NOMO-1 (cell line): ENCODE measurements at regions not wholly inside any gene's neighbourhood (a gene's known extent, or its start where the extent isn't known, plus 50 kb on each side); places are given as distances from the start of the nearest gene placed in this dataset.

ENCODE experiments used
- DNase-seq, 2 experiments: peaks; one replicate each; lab custom pipeline; 2025; ENCODE audit not compliant: unreplicated experiment in 2 of 2; lab: John Stamatoyannopoulos, UW

DNA sequence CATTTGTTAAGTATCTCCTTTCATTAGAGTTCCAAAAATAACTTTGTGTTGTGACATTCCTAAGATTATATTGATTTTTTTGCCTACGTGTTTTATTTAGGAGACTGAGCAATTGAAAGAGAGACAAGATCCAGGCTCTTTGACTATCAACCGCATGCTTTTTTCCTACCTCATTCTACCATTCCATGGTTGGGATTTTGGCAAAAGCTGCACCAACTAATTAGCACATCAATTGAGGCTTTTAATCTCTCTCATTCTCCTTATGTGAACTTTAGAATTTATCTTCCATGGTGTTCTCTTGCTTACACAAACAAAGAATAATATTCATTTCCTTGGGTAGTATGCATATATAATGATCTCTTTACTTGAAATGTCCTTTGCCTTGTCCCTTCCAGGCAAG is 338.7 kb upstream of the SMC2 start:
- no peak for DNase-seq

DNA sequence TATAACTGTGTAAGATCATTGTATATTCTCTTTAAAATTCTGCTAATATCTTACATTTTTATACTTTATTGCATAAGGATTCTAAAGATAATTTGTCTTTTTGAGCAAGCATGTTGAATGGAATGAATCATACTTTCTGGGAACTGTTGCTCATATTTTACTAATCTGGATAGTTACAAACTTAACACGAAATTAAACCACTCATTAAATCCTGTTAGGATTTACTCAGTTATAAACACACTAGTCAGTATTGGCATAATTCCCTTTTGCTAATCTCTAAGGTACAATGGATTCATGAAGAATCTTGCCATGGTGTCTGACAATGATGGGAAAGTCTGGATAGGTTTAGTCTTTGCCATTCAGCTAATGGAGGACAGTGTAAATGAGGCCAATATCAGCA is 338.1 kb upstream of the SMC2 start:
- no peak for DNase-seq

DNA sequence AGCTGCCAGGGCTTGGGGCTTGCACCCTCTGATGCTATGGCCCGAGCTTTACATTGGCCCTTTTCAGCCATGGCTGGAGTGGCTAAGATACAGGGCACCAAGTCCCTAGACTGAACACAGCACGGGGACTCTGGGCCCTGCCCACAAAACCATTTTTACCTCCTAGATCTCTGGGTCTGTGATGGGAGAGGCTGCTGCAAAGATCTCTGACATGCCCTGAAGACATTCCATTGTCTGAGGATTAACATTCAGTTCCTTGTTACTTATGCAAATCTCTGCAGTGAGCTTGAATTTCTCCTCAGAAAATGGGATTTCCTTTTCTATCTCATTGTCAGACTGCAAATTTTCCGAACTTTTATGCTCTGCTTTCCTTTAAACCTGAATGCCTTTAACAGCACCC is 337.0 kb upstream of the SMC2 start:
- no peak for DNase-seq

DNA sequence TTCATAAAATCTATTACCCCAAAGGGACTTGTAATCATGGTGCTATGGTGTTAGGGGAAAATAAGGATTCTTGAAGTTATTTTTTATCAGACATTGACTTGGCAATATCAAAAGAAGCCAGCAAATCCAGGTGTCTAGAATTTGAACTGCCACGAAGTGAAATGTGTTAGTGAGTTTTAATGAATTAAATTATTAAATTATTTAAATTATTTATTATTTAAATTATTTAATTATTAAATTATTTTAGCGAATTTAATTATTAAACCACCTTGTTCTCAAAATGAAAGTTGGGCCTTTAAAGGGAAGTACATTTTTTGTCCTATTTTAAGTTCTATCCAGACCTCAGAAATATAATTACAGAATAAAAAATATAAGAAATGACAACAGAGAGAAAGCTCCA is 332.6 kb upstream of the SMC2 start:
- DNase-seq = no peak

DNA sequence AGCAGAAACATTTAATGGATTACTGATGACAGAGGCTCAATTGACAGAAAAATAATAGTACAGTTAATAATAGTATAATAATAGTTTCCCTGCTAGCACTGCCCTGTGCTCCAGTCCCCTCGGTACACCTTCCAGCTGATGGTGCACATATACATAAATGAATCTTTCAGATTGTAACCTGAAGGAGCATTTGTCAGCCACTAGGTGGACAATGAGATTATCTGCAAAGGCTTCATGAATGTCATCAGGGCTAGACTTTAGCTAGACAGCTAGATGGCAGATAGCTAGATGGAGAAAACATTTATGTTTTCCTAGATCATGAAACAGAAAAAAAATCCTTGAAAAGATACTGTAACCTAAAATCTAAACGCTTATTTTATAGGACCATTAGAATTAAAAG is 304.4 kb upstream of the SMC2 start:
- DNase-seq = peak in 1 of 2 experiments; percentile 18

DNA sequence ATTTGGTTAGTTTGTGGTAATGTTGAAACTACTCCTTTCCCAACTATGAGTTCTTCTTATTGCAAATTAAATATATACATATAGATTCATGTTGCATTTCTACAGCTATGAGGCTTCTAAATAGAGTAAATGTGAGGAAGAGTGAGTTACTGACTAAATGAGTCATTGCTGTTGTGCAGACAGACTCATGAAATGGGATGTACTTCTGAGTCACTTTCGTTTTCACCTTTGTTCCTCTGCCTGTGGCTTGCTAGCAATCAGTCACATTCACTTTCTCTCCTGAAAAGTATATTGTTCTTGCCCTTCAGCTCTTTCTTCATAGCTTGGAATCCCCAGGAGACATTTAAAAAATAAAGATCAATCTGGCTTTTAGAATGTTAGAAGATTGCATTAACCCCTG is 295.5 kb upstream of the SMC2 start:
- peak; percentile 45 to 92 for DNase-seq

DNA sequence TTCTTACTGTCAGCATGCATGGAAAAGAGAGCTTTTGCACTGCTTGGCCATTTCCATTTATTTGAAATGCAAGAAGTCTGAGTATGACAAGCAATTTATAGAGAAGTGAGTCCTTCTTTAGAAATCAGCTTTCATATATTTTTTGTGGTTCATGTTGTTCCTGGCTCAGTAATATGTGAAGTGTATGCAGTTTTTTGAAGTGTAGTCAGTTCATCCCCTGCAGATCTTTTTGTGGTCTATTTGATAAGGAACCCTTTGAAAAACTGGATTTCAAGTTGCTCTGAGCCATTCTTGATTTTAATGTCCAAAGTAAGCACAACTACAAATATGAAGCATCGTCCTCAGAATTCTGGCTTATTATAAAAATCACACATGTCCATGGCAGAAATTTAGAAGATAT is 294.1 kb upstream of the SMC2 start:
- DNase-seq = no peak

DNA sequence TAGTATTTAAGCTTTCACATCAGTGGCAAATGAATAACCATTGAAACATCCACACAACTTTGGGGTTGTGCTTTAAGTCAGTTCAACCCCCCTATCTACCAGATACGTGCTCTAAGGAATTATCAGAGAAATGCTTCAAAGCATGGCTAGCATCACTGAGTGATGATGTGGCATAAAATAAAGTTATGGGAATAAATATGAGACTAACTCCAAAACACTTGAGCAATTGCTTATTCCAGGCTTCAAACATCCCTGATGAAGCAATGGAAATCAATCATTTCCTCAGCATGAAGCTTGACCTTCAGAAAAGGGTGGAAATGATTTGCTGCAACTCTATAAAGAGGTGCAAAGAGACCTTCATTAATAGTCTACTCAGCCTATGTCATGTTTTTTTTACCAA is 292.0 kb upstream of the SMC2 start:
- DNase-seq = no peak

DNA sequence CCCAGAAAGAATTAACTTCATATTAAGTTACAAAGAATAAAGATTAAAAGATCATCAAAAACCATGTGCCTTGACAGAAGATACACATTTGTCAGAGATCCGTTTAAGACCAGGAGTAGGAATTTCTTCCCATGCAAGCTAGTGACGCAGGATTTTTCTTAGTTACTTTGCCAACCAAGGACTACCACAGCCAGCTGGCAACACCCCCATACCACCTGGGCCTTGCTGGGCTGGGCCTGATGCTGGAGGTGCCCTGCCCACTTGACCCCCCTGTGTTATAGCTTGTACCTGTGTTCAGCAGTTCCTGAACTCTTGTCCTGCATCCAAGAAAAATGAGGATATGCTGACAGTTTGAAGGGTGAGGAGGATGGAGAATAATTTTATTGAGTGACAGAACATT is 290.9 kb upstream of the SMC2 start:
- no peak for DNase-seq

DNA sequence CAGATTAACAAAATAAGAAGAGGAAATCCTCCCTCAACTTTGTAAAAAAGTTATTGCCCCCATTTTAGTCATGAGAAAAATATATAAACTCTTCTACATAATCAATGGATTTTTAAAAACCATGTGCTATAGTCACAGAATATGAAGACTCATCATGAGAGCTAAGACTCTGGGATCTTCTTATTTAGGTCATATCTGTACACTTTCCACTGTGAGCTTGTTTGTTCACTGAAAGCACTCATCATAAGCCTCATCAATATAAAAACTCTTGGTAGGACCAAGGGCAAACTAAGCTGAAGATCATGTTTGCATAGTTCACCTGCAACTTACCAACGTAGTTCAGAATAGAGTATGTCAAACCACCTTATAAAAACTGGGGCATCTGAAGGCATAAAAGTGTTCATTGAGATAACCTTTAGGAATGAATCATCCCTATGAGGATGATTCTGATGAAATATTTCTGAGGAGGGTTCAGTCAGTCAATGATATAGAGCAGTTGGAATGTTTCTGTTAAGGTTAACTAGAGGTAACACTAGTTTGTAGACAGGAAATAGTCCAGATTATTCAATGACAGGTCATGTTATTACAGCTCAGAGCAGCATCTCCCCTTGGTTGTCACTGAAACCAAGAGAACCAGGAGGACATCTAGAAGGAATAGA is 289.9 kb upstream of the SMC2 start:
- no peak for DNase-seq

DNA sequence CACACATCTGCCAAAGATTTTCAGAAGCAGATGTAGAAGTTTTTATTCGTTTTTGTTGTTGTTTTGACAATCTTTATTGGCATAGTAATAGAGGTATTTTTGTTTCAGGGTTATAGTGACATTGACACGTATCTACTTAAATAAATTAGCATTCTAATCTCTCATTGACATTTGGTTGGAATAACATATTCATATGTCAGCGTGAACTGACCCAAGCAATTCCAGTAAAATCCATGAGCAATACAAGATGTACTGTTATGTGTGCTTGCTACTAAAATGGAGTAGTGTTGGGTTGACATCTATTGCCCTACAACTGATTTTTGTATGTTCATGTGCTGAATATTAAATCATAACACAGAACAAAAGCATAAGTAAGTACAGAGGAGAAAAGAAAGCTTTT is 284.4 kb upstream of the SMC2 start:
- no peak for DNase-seq

DNA sequence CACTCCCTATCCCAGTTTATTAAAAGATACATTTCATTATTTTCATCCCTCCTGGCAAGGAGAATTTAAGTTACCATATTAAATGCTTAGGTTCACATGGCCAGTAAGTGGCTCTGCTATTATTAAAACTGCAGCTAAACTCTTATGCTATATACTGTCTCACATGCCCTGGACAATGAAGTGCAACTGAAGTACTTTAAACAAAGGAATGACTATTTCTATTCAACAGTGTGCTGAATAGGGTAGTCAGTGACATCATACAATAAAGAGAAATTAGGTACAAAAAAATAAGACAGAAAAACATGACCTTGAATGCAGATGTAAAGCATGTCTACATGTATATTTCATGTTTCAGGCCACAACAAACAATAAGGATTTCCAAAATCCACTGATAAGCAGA is 282.6 kb upstream of the SMC2 start:
- no peak for DNase-seq

DNA sequence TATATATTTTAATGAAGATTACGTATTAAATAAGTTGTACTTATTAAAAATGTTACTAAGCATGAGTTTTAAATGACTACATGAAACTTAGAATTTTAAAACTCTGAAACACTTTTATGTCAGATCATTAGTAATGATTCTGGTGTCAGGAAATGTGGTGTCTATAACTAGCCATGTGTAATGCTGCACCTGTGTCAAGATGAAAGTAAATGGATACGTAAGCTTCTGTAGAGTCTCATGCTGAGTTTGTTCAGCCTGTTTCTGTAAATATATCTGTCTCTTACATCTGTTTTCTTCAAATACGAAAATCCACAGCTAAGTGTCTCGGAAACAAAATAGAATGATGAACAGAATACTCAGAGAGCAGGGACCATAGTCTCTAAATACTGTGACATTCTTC is 278.0 kb upstream of the SMC2 start:
- DNase-seq = no peak

DNA sequence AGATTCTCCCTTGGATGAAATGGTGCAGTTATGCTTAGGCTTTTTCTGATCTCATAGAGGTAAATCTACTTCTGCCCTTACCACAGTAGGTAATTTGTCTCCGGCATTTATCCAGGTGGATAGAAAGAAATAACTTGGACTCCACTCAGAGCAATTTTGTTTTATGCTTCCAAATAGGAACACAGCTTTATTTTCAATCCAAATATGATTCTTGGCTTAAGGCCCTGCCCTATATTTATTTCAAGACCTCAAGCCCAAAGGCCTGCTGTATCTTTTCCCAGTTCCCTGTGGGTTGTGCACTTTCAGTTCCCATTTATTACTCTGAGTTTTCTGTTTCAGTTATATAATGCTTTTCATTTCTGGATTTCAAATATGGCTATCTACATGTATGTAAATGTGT is 274.2 kb upstream of the SMC2 start:
- DNase-seq = peak in 1 of 2 experiments; percentile 1

DNA sequence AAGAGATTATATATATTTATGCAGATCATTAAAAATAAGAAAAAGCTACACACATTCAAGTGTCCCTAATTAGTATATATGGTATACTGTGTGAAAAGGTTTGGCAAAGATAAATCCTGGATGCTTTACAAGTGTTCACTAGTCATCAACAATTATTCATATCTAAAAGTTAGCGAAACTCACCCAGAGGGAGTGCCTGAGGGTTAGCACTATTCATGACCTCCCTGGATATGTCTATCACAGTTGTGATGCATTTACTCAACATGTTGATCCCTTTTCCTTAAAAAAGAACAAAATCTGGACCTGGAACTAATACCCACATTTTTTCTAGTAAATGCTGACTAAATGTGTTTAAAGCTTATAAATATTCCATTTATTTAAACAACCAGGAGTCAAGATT is 273.0 kb upstream of the SMC2 start:
- DNase-seq = no peak

DNA sequence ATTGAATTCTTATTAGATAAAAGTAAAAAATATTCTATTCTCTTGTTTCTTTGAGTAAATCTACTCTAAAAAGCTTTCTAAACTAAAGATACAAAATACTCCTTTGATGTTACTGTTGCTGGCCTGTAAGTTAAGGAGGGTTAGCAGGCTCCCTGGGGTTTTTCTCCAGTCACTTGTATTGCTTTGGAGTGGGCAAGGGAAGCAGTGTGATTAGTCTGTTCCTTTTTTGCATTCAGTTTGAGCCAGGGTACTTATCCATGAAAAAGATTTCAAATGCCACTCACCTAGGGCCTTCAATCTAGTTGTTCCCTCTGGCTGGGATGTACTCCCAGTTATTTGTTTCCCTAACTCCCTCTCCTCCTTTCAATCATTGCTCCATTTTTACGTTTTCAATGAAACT is 256.2 kb upstream of the SMC2 start:
- no peak for DNase-seq

DNA sequence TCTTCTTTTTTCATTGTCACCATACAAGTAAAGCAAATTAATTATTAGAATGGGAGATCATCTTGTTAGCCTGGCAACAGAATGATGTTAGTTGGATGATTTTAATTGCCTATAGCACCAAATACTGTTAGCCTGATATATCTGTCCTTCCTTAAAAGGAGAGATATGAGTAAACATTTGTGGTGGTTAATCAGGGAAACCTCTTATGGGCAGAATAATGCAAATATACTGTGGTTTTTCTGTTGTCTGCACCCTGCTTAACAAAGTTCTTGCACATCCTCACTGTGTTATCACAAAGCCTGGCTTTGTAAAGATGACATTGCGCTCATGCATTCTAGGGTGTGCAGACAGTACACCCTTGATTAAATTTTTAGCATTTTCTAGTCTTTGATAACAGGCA is 254.9 kb upstream of the SMC2 start:
- no peak for DNase-seq

DNA sequence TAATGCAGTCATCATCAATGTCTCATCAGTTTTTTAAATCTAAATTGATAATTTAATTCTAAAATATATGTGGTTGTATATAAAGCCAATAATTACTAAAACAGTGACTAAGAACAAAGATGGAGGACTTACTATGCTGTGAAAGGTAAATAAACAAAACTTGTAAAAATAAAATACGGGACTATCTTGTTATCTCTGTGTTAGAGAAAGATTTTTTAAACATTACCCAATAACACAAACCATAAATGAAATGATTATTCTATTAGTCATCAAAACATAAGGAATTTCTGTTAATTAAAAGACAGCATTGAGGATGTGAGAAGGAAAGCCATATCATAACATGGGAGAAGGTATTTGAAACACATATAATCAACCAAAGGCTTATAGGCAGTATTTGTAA is 226.2 kb upstream of the SMC2 start:
- no peak for DNase-seq

DNA sequence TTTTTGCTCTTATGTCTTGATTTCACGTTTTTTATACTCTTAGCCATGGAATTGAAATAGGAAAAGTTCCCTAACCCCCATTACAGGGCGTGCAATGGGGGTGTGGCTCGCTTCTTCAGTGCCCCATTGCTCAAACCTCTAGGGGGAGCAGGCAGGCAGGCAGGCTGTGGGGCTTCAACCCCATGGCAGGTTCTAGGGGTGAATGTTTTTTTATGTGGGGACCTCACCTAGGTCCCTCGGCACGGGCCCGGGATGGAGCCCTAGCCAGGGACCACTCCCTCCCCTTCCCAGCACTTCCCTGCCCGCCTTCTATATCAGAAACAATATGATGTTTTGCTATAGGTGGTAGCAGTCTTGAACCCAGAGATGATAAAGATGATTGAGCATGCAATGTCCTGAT is 221.3 kb upstream of the SMC2 start:
- no peak for DNase-seq

DNA sequence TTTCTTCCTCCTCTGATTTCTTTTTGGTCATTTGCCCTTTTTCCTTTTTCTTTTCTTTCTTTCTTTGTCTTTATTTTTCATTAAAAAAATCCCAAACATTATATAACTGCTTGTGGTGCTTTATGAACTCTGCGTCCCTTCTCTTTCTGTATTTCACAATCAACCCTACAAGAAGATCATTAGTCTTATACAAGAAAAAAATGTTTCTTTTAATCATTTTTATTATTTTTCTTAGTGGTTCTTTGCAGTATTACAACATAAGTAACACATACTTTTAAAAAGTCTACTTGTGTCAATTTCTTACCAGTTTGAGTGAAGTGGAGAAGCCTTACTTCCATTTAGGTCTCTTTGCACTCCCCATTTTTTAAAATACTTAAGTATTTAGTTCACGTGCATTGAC is 212.7 kb upstream of the SMC2 start:
- DNase-seq = no peak

DNA sequence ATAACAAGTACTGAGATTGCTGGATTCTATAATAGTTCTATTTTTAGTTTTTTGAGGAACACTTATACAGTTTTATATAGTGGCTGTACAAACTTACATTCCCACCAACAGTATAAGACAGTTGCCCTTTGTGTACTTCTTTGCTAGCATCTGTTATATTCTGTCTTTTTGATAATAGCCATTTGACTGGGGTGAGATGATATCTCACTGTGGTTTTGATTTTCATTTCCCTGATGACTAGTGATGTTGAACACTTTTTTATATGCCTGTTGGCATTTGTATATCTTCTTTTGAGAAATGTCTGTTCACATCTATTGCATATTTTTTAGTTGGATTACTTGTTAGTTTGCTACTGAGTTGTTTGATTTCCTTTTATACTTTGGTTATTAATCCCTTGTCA is 204.1 kb upstream of the SMC2 start:
- DNase-seq = no peak

DNA sequence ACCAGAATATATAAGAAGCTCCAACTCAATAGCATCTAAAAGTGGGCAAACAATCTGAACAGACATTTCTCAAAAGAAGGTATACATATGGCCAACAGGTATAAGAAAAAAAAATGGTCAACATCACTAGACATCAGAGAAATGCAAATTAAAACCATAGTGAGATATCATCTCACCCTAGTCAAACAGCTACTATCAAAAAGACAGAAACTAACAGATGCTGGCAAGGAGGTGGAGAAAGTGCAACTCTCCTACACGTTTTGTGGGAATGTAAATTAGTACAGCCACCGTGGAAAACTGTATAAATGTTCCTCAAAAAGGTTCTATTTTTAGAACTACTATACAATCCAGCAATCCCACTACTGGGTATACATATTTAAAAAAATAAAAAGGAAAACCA is 199.9 kb upstream of the SMC2 start:
- DNase-seq = no peak

DNA sequence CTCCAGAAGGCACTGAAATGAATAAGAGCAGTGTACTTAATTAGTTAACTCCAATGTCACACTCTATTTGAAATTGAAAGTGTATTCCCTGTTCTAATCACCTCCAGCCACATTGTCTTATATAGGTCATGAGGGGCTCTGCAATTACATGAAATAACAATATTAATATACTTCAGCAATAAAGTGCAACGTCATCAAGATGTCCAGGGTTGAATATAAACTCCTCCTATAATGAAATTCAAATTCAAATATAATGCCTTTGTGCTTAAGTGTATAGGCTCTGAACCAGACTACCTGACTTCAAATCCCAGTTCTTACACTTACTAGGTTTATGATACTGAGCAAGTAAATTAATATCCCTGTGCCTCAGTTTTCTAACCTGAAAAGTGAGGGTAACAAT is 195.6 kb upstream of the SMC2 start:
- DNase-seq = no peak

DNA sequence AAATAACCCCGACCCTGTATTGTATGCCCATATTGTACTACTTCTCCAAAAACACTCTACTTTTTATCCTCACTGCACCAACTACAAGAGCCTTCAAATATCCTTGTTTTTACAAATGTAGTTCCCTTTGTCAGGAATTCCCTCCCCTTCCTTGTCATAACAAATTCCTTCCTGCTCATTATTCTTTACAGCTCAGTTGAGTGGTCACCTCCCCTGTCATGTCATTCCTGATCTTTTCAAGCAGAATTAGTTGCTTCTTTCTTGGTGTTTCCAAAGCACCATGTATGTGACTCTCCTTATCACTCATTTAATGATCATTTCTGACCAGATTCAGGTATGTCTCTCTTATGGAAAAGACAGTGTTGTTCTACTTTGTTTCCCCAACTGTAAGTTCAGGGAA is 194.2 kb upstream of the SMC2 start:
- DNase-seq = no peak
